ENCODE measurements at regions not wholly inside any gene's neighbourhood (a gene's known extent, or its start where the extent isn't known, plus 50 kb on each side); places are given as distances from the start of the nearest gene placed in this dataset.

GRCh38 chr18:25704494-25704893 lies 352.5 kb upstream of the ZNF521 start:
- H3K9me3 ChIP-seq, result no peaks in the 10 kb centered on the region
- H3K27ac ChIP-seq, result no peak overlapping the region
- intact Hi-C loops (cut with DNase I; ENCODE audit: low total_unique reads), result no loop called here
- no peak for DNase-seq
- H3K36me3 ChIP-seq, result no peaks in the 10 kb centered on the region
- TF ChIP-seq, protein P1, sequence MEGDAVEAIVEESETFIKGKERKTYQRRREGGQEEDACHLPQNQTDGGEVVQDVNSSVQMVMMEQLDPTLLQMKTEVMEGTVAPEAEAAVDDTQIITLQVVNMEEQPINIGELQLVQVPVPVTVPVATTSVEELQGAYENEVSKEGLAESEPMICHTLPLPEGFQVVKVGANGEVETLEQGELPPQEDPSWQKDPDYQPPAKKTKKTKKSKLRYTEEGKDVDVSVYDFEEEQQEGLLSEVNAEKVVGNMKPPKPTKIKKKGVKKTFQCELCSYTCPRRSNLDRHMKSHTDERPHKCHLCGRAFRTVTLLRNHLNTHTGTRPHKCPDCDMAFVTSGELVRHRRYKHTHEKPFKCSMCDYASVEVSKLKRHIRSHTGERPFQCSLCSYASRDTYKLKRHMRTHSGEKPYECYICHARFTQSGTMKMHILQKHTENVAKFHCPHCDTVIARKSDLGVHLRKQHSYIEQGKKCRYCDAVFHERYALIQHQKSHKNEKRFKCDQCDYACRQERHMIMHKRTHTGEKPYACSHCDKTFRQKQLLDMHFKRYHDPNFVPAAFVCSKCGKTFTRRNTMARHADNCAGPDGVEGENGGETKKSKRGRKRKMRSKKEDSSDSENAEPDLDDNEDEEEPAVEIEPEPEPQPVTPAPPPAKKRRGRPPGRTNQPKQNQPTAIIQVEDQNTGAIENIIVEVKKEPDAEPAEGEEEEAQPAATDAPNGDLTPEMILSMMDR (IDR thresholded peaks at IDR 0.05), result no peak
- TF ChIP-seq POLR2AphosphoS5 (IDR thresholded peaks at IDR 0.05) (no peak), EP300 (IDR thresholded peaks at IDR 0.05) (no peak), POLR2A (IDR thresholded peaks at IDR 0.05) (no peak)
- no peak overlapping the region for H3K4me3 ChIP-seq
- no peaks in the 10 kb centered on the region for H3K27me3 ChIP-seq
- no peaks in the 10 kb centered on the region for H3K4me1 ChIP-seq
- WGBS, 5 donors, result 73 to 85% (median 83%) methylated on average over 10 of the region's 10 CpGs

DNA sequence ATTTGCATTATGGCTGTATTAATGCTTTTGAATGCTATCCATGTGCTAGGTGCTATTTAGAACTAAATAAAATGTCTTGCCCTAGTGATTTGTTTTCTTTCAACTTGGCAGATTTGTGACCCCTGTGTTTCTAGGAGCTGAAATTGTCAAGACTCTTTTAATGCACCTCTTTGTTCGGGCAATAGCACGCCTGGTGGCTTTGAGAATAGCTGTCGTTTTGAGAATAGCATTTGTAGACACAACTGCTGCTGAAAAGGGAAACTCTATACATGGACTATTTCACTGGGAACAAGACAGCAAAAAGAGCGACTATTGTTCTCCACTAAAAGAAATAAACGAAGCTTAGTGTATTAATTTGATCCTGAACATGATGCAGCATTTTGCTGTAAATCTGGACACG lies 352.1 kb upstream of the ZNF521 start:
- DNase-seq, result no peak
- no peak overlapping the region for H3K4me3 ChIP-seq
- H3K27me3 ChIP-seq, result no peaks in the 10 kb centered on the region
- TF ChIP-seq EP300 (IDR thresholded peaks at IDR 0.05), result no peak
- TF ChIP-seq, protein P1 (IDR thresholded peaks at IDR 0.05), result no peak
- no peak for TF ChIP-seq POLR2AphosphoS5 (IDR thresholded peaks at IDR 0.05)
- no peak for TF ChIP-seq POLR2A (IDR thresholded peaks at IDR 0.05)
- intact Hi-C loops (cut with DNase I; ENCODE audit: low total_unique reads), result no loop called here
- no peaks in the 10 kb centered on the region for H3K9me3 ChIP-seq
- no peak overlapping the region for H3K27ac ChIP-seq
- 77 to 85% (median 81%) methylated on average over 6 of the region's 6 CpGs for WGBS, 5 donors
- no peaks in the 10 kb centered on the region for H3K4me1 ChIP-seq
- H3K36me3 ChIP-seq, result no peaks in the 10 kb centered on the region

DNA sequence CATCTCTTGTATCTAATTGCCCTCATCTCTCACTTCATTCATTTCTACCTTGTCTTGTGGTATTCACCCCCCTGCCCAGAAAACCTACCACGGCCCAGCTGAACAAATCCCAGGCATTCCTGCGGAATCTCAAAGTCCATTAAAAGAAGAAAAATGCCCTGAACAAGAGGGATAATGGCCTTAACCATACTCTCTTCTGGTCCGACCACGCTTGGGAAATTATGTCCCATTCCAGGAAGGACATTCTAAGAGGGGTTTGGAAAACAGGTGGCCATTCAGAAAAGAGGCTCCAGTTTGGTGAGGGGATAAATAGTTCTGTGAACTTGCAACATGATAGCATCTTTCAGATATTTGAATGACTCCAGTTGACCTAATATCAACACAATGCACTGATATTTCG lies 349.9 kb upstream of the ZNF521 start:
- Histone ChIP-seq H3K9me3 (no peaks in the 10 kb centered on the region), H3K27ac (no peak overlapping the region), H3K4me1 (no peaks in the 10 kb centered on the region), H3K36me3 (no peaks in the 10 kb centered on the region), H3K4me3 (no peak overlapping the region), H3K27me3 (no peaks in the 10 kb centered on the region)
- WGBS, 5 donors, result 90 to 95% (median 91%) methylated on average over 5 of the region's 5 CpGs
- intact Hi-C loops (cut with DNase I; ENCODE audit: low total_unique reads), result no loop called here
- no peak for DNase-seq
- TF ChIP-seq, protein P1 (IDR thresholded peaks at IDR 0.05), result no peak
- TF ChIP-seq POLR2AphosphoS5 (IDR thresholded peaks at IDR 0.05), result no peak
- TF ChIP-seq EP300 (IDR thresholded peaks at IDR 0.05), result no peak
- TF ChIP-seq POLR2A (IDR thresholded peaks at IDR 0.05), result no peak

DNA sequence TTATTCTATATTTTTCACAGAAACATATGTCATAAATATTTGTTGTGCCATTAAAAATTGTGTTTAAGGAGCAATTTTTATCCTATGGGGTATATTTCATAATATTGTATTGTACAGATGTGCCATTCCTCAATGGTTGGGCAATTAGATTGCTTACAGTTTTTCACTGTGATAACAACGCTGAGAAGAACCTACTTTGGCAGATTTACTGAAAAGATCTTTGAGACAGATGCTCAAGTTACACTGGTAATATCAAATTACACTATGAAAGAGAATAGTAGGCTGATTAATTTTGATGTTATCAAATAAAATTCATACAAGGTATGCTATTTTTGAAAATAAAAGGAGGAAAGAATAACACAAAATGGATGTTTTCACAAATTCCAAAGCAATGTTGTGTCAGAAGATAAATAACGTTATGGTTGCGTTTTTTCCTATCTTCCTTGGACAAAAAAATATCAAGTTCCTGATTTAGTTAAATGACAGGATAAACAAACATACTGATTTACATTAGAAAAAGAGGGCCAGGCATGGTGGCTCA lies 335.1 kb upstream of the ZNF521 start:
- no peak overlapping the region for H3K4me3 ChIP-seq
- intact Hi-C loops (cut with DNase I; ENCODE audit: low total_unique reads), result no loop called here
- 58 to 70% (median 64%) methylated on average over 3 of the region's 3 CpGs for WGBS, 5 donors

More for the DNA sequence above, 335.1 kb upstream of the ZNF521 start:
- Histone ChIP-seq H3K36me3 (no peaks in the 10 kb centered on the region), H3K4me1 (no peaks in the 10 kb centered on the region), H3K9me3 (no peaks in the 10 kb centered on the region), H3K27ac (no peak overlapping the region), H3K27me3 (no peaks in the 10 kb centered on the region)
- TF ChIP-seq EP300 (IDR thresholded peaks at IDR 0.05) (no peak), POLR2AphosphoS5 (IDR thresholded peaks at IDR 0.05) (no peak), POLR2A (IDR thresholded peaks at IDR 0.05) (no peak)
- TF ChIP-seq, protein P1 (IDR thresholded peaks at IDR 0.05), result no peak
- no peak for DNase-seq
